ELR (cell line): ENCODE measurements at regions not wholly inside any gene's neighbourhood (a gene's known extent, or its start where the extent isn't known, plus 50 kb on each side); places are given as distances from the start of the nearest gene placed in this dataset.
"Not testable (repeated sequence)": the region's sequence is repeated elsewhere in the genome, so short reads cannot be mapped to it uniquely, and the experiment has no call there.

Experiments
- DNase-seq: peaks from one replicate; pipeline ENCODE4 v3.0.0-alpha.2; 2015; ENCODE audit warnings: low read depth

DNA sequence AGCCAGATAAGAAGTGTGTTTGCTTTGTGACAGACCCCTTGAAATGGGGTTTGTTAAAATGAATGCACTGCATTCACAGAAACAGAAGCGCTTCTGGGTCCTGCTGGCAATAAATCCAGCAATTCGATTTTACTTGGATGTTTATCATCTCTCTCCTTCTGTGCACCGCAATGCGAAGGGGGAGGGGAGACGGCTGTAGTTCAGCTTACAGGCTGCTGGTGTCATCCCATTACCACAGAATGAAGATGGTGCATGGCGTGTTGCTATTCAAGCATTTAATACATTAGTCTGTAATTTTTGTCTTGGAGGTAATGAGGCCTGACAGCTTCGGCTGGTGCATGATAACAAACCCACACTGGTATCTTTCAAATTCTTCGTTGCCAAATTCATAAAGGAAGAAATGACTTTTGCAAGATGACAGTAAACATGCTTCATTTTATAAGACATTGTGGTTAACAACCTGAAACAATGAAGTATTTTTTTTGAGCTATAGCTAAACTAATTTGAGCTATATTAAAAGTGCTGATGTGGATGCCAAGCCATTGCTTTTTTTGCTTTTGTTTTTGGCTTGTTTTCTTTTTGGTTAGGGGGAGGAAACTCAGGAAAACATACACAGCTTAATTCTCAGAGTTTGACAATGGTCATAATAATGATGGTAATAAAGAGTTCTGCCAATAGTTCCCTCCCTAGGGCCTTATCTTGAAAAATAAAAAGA is 418.3 kb downstream of the OTOL1 start:
- peak; percentile 70 for DNase-seq

GRCh38 chr3:161915418-161915750 is 418.8 kb downstream of the OTOL1 start:
- no peak for DNase-seq

DNA sequence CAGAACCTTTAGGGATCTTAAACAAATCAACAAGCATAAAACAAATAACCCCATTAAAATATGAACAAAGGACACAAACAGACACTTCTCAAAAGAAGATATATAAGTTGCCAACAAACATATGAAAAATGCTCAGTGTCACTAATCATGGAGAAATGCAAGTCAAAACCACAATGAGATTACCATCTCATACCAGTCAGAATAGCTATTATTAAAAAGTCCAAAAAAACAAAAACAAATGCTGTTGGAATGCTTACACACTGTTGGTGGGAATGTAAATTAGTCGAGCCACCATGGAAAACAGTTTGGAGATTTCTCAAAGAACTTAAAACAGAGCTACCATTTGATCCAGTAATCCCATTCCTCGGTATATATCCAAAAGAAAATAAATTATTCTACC is 423.6 kb downstream of the OTOL1 start:
- peak; percentile 48 for DNase-seq

DNA sequence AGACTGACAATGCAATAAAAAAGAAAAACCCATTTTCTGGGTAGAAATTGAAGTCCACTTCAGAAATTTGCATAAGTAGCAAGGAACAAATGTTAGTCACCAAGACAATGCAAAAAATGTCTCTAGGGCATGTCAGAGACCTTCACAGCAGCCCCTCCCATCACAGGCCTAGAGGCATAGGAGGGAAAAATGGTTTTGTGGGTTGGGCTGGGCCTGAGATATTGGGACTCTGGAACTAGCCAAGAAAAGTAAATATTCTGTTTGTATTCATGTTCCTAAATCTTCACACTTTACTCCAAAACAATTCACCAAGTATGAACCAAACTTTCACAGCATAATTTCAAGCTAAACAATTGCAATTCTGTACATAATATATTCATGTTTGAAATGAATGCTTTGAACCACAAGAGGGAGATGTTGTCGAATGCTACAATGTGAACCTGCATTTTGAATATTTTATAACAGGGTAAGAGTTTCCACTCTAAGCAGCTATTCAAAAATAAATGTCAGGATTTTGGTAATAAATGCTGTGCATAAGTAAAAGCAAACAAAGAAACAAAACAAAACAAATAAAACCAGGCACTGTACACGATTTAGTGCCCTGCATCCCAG is 429.2 kb downstream of the OTOL1 start:
- peak; percentile 29 for DNase-seq

DNA sequence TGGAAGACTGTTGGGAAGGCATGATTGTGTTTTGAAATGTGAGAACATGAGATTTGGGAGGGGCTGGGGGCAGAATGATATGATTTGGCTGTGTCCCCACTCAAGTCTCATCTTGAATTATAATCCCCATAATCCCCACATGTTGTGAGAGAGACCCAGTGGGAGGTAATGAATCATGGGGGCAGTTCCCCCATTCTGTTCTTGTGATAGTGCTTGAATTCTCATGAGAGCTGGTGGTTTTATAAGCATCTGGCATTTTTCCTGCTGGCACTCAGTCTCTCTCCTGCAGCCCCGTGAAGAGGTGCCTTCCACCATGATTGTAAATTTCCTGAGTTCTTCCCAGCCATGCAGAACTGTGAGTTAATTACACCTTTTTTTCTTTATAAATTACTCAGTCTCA is 430.5 kb downstream of the OTOL1 start:
- no peak for DNase-seq

DNA sequence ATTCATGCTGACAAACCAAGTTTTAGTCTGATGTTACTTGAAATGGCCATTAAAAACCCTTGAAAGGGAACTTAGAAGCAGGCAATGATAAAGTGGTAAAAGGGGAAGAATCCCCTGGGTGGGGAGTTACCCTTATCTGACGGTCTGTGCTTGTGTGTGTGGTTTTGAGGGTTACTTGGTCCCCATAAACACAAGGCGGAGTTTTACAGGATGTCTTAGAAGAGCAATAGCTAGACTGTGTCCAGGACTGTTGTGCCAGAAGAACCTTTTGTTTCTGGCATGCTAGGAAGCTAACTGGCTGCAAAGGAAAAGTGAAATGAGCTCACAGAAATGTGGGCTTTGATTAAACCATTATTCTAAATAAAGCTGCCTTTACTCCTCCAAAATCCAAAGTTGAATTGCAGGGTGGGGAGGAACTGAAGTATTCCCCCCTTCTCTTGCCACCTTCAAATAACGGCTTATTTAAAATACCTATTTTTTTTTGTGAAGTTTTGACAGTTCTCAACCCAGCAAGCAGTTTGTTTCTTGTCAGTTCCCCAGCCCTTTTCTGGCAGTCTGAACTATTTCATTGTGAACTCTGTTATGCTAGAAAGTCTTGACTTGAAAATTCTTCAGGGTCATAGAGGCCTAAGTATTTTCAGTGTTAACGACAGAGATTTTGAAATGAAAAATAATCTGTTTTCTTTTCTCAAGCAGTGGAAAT is 443.5 kb downstream of the OTOL1 start:
- DNase-seq, result no peak

DNA sequence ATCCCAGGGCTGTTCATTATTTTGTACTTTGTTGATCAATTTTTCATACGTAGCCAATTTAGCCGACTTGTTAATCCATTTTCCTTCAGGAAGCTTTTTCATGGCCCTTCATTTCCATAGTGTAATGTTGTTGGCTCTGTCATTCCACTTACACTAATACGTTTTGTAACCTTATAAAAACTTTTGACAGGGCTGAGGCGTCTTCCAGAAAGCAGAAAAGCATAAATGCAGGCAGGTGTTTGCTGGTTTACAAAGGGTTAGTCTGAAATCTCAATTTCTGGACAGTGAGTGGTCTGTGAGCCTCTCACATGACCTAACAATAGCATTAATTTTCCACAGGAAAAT is 444.0 kb downstream of the OTOL1 start:
- no peak for DNase-seq

DNA sequence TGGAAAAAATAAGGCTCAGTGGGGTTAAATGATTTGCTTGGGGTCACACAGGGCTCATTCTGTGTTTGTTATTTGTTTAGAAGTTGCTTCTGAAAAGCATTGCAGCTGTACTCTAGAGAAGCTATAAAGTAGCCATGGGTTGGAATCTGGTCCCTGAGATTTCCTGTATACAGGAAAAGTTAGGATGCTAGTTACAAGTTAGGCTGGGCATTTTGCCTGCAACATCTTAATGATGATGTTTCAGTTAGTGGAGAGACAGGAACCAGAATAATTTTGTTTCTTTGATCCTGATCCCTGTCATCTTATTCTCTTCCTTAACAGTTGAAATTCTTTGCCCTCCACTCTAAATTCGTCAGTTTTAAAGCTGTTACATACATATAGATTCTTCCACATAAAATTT is 445.3 kb downstream of the OTOL1 start:
- DNase-seq, result no peak

GRCh38 chr3:161943801-161944345 is 447.3 kb downstream of the OTOL1 start:
- not testable (repeated sequence) for DNase-seq

DNA sequence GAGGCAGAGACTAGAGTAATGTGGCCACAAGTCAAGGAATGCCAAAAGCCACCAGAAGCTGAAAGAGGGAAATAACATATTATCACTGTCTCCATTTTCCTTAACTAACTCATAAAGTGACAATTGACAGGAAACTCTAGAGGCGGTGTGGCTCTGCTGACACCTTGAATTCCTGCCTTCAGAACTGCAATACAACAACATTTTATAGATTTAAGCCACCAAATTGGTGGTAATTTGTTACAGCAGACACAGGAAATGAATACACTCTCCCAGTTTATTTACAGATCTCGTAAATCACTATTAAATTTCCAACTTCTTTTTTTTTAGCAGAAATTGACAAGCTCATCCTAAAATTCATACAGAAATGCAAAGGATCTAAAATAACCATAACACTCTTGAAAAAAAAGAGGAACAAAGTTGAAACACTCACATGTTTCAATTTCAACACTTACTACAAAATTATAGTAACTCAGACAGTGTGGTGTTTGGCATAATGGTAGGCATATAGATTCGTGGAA is 449.9 kb downstream of the OTOL1 start:
- DNase-seq, result no peak

DNA sequence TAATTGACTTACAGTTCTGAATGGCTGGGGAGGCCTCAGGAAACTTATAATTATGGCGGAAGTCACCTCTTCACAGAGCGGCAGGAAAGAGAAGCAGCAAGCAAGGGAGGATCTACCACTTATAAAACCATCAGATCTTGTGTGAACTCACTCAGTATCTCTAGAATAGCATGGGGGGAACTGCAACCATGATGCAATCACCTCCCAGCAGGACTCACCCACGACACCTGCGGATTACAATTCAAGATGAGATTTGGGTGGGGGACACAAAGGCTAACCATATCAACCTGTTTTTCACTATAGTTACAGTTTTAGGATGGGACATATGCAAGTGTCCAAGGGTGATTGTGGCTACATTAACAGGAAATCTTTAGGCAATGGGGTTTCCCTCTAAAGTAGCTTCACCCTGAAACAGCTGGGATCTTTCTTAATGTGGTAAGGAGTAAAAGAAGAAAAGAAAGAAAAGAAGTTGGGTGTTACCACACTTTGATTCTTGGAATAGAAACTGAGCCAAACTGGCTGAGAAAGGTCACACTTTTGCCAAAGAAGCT is 453.8 kb downstream of the OTOL1 start:
- no peak for DNase-seq

- DNase-seq, result peak; percentile 51
Observed at GRCh38 chr3:161957467-161957866, 460.9 kb downstream of the OTOL1 start.

DNA sequence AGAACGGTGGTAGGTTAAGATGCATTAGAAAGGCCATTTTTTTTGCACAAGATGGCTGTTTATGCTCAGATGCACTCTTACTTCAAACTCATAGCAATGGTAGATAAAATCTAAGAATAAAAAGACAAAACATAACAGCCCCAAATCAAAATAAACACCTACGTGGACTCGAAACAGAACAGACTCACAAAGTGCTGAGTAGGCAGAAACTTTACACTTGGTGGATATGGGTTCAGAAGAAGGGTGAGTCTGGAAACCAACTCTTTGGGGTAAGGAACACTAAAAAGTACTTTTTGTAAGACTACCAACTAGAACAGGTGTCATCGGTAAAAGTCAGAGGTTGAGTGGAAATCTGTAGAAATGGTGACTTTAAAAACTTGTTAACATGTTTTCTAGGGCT is 468.2 kb downstream of the OTOL1 start:
- DNase-seq, result no peak

GRCh38 chr3:161969867-161970266 is 473.3 kb downstream of the OTOL1 start:
- DNase-seq, result no peak

DNA sequence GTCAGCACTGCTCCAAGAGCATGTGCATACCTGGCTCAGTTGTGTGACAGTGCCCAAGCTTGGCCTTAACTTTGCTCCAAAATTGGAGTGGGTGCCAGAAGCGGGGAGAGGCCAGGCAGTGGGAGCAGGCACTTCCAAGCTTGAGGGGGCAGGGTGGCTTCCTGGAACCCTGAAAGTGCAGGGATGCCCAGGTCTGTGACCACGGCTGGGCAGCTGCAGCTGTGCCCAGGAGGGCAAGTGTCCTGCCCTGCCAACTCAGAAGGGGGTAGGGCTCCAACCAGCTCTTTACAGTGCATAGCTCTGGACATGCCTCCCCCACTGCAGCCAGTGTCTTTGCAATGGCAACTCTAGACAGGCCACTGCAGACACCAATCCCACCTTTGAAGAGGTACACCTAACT is 478.6 kb downstream of the OTOL1 start:
- no peak for DNase-seq

DNA sequence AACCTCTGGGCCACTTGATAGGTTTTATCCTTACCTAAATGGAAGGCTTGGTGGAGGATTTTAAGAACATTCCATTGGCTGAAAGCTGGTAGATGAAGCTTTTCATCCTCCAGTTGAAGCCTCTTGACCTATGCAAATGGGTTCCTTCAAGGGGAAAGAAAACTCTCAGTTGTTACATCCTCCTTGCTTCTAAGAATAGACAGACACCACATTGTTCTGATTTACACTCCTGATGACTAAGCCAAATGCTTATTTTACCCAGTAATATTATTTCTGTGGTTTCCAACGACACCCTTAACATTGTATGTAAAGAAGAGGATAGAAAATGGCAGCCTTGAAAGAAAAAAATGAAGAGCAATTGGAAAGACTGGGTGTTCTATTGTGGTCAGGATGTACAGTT is 480.5 kb downstream of the OTOL1 start:
- DNase-seq, result peak; percentile 54

GRCh38 chr3:161977850-161978249 is 481.2 kb downstream of the OTOL1 start:
- no peak for DNase-seq

DNA sequence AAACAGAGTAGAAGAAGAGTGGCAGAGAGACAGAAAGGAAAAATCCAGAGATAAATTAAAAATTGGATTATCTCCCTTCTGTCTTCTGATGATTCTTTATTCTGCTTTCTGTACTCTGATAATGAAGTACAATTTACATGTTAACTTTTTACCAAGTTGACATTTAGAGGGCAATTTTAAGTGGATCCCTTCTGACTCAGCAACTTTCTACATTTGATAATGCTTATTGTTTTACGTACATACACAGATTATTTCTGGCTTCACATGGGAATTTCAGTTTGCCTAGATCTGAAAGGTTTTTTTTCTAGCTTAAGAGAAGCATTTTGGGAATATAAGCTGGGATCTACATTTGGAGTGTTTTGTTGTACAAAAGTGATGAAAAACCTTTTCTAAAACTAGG is 491.3 kb downstream of the OTOL1 start:
- DNase-seq, result no peak

DNA sequence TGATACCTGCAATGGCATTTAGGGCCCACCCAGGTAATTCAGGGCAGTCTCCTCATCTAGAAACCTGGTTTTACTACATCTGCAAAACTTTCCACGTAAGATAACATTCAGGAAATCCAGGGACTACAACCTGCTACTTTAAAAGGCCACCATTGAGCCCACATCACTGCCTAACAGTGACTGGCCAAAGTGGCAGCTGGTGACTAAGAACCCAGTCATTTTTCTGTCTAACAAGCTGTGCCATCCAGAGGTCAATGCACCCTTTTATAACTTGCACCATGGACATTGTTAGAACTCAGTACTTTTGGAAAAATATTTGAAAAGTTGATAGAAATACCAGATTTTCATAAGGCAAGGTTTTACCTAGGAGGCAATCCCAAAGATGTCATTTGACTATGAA is 492.4 kb downstream of the OTOL1 start:
- DNase-seq, result peak; percentile 41

GRCh38 chr3:161990036-161990435 is 493.4 kb downstream of the OTOL1 start:
- no peak for DNase-seq

DNA sequence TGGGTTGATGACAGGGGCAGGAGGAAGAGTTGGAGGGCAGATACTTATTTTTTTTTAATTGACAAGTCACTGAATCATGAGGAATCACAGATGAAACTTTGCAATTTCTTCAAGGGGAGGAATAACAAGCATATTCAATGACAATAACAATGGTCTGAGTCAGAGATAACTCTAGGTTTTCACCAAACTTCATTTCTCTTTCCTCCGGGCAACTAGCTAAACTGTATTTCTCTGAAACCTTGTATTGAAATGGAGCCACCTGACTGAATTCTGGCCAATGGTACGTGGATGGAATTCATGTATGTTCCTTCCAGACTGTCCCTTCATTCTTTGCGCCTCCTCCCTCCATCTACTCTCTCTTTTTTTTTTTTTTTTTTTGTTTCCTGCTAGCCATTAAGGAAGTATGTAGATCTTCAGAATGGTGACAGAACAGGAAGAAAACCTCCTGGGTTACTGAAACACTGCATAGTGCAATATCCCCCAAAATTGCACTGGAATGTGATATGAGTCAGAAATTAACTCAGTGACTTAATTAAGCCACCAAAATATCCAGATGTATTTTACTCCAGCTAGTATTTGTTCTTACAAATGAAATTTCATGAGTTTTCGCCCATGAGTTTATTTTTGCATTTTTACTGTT is 495.4 kb downstream of the OTOL1 start:
- DNase-seq, result peak; percentile 42

- DNase-seq, result no peak
Observed at GRCh38 chr3:161999846-162000245, 503.2 kb downstream of the OTOL1 start.
